GM12875 (cell line): ENCODE measurements at regions not wholly inside any gene's neighbourhood (a gene's known extent, or its start where the extent isn't known, plus 50 kb on each side); places are given as distances from the start of the nearest gene placed in this dataset.
"Not testable (repeated sequence)": the region's sequence is repeated elsewhere in the genome, so short reads cannot be mapped to it uniquely, and the experiment has no call there.

Source experiments
- H3K4me3 ChIP-seq: one replicate; pipeline ENCODE4 v1.5.1; 2011; ENCODE audit warnings: low read depth, low read length, control low read depth
- TF ChIP-seq, protein P1 (sequence below): IDR thresholded peaks from 2 replicates; pipeline ENCODE4 v1.5.1; 2011; ENCODE audit warnings: low read depth, mild to moderate bottlenecking, control low read depth, inconsistent platforms, low read length, moderate library complexity, borderline replicate concordance; ENCODE audit not compliant: insufficient read depth

DNA sequence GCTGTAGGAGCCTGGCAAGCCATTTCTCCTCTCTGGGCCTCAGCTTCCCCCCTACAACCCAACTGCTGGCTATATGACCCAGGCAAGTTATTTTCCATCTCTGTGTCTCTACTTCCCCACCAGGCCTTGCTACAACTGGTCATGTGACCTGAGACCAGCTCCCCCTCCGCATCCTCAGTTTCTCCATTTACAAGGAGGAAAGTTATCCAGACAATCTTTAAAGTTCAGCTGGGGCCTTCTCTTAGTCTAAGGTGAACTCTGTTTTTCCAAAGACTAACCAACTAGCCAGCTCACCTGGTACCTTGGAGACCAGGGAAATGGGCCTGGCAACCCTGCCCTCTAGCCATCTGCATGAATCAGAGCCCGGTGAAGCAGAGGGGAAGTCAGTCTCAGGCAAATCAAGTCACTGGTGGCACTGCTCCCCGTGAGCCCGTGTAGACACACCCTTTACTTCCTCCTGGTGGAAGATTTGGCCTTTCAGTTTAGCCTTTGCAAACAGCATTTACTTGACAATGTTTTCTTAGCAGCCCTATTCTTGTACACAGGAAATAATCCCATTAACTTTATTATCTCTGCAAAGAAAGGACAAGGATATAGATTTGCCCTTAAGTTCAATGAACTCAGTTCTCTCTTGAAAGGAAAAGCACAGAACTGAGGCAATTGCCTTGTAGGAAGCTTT lies 157.7 kb downstream of the VEGFA start:
- TF ChIP-seq, protein P1, sequence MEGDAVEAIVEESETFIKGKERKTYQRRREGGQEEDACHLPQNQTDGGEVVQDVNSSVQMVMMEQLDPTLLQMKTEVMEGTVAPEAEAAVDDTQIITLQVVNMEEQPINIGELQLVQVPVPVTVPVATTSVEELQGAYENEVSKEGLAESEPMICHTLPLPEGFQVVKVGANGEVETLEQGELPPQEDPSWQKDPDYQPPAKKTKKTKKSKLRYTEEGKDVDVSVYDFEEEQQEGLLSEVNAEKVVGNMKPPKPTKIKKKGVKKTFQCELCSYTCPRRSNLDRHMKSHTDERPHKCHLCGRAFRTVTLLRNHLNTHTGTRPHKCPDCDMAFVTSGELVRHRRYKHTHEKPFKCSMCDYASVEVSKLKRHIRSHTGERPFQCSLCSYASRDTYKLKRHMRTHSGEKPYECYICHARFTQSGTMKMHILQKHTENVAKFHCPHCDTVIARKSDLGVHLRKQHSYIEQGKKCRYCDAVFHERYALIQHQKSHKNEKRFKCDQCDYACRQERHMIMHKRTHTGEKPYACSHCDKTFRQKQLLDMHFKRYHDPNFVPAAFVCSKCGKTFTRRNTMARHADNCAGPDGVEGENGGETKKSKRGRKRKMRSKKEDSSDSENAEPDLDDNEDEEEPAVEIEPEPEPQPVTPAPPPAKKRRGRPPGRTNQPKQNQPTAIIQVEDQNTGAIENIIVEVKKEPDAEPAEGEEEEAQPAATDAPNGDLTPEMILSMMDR: no peak

DNA sequence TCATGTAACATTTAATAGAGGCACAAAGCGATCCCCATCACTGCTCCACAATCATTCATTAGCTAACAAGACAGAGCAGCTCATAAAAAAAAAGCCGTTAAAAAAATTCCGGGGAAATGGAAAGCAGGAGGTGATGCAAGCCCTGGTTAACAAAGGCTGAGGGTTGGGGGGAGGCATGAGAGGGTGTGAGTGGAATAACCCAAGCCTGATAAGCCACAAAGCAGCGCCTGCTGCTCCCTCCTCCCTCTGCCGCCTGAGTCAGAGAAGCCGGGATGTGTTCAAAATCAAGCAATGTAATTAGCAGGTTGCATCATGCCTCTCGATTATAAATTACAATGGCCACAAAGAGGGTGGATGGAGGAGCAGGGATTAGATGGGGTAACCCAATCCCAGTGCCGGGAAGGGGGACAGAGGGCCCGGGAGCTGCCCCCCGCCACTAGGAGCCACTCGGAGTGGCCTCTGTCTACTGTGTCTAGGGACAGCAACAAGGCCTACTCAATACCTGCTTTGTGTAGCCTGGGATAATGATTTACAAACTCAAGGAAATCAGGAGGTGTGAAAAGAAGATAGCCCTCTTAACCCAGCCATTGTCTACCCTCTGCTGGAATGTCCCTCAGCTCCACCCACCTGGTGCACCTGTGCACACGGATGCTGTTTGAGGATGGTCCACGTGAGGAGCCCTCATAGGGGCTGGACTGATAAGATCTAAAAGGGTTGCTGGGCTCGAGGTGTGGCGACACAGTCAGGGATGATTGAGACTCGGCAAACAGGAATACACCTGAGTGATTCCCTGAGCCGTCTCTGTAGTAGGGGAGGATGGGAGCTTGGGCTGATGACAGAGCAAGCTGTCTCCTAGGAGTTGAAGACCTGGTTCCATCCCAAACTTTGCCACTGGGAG lies 156.9 kb downstream of the VEGFA start:
- TF ChIP-seq, protein P1: no peak
- H3K4me3 ChIP-seq: no peak overlapping the region

More for the DNA sequence above, 157.7 kb downstream of the VEGFA start:
- no peak overlapping the region for H3K4me3 ChIP-seq

DNA sequence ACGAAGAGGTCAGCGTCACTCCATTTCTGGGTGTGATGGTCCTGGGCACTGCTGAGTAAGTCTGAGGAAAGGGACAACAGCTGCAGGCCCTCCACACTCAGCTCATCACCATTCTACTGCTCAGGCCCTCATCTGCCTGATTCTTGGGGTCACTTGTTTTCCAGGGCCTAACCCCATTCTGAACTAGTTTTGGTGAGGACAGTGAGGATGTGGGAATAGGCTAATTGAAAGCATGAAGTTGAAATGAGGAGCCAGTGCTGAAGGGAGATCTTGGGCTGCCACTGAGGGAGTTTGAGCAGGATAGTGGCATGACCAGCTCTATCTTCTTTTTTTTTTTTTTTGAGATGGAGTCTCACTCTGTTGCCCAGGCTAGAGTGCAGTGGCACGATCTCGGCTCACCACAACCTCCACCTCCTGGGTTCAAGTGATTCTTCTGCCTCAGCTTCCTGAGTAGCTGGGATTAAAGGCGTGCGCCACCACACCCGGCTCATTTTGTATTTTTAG lies 155.7 kb downstream of the VEGFA start:
- H3K4me3 ChIP-seq: not testable (repeated sequence)

DNA sequence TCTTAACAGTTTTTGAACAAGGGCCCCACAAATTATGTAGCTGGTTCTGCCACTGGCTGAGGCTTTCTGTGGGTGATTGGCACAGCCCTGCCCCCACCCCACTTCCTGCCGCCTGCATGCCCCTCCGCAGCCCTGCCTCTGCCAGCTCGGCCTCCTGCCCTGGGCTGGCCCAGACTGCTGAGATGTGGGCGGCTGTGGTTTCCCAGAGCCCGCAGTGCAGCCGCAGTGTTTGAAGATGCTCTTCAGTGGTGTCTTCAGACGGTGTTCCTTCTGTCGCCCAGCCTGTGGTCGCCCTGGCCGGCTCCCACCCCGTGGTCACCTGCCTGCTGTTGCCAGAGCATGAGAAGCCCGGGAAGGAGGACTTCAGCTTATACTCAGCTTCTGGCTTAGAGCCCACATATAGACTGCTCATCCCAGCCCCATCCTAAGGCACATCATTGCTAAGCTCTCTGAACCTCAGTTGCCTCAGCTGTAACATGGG lies 154.3 kb downstream of the VEGFA start:
- no peak overlapping the region for H3K4me3 ChIP-seq
- TF ChIP-seq, protein P1: no peak

DNA sequence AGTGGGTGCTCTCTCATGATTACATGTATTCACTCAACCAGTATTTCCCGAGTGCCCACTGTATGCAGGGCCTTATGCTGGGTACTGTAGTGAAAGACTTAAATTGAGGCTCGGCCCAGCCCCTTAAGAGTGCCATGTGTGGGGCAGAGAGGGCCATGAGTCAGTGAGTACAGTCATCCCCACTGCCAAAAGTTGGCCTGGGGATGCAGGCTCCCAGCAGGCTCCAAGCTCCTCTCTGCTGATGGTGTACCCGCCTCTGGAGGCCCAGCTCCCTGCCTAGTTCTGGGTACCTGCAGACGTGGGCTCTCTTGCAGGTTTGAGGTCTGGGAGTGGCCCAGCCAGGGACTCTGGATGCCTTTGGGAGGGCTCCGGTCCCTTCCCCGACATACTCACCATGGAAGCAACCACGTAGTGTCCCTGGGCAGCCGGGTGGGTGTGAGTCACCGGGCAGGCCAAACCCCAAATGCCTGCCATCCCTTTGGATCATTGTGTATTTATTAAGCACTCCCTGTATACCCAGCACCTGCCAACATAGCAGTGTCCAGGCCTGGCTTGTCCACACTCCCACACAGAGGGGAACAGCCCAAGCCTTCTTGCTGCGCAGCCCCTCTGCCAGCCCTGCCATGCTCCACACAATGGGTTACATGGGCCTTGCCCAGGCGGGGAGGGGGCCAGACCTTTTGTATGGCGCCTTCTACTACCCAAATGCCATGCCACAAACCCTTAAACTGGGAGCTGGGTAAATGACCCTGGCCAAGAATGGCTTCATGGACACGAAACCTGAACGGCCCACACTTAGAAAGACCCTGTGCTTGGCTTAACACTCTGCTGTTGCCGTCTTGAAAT lies 153.6 kb downstream of the VEGFA start:
- TF ChIP-seq, protein P1: no peak
- H3K4me3 ChIP-seq: no peak overlapping the region

DNA sequence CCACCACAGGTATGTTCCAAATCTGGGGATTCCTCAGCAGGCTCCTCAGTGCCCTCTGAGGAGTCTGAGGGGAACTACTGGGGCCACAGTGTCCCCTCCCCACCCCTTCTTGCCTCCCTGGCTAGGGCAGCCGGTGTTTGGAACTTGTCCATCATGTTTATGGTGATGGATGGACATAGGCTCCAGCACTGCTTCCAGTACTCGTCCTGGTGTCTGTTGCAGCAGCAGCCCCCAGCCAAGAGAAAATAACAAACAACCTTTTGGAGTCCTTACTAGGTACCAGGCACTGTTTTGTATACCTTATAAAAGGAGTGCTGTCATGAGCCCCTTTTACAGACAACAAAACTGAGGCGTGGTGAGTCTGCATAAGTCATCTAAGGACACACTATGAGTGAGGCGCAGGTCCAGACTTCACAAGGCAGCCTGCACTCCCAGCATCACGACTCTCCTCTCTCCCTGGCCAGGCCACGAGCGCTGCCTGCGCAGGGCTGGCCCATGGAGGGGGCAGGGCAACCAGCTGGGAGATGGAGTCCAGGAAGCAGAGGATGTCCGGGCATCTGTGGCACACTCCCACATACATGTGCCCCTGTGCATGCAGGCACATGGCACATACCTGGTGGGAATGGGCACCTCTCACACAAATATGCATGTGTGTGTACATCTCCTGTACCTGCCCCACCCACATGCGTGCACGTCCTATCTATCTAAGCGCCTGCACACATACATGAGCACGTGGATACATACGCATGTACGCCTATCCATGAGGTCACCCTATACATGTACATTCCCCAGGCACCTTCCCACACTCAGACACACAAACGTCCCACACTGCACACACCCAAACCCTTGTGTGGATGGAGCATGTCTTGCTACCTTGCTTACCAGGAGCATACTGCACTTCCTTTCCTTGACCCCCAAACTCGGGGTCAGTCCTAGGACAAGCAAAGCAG lies 152.7 kb downstream of the VEGFA start:
- H3K4me3 ChIP-seq: no peak overlapping the region
- TF ChIP-seq, protein P1: no peak
